Caco-2 (cell line): ENCODE measurements at regions not wholly inside any gene's neighbourhood (a gene's known extent, or its start where the extent isn't known, plus 50 kb on each side); places are given as distances from the start of the nearest gene placed in this dataset.

Experiments used
- BruUV-seq: library from RNA; stranded (reverse); fragments of 400-500 nt; replicated peaks from 2 replicates; lab custom pipeline; 2021; lab: Mats Ljungman, UMichigan
- CTCF ChIA-PET: fragments of 300-600 bp; sonication (Branson Sonifier 250); formaldehyde crosslinking; loops from one replicate; lab custom pipeline; 2022; ENCODE audit warnings: antibody characterized with exemption; lab: Charles Lee
- POLR2A ChIA-PET: fragments of 300-600 bp; sonication (Branson Sonifier 250); formaldehyde crosslinking; loops from one replicate; lab custom pipeline; 2022; ENCODE audit warnings: antibody characterized with exemption; lab: Charles Lee
- DNase-seq, 2 experiments: peaks; one replicate each; pipeline versions ENCODE4 v3.0.0 to v3.0.0-alpha.2; 2020 to 2022
- H3K27me3 ChIP-seq: replicated peaks from 2 replicates; pipeline ENCODE4 v1.6.0; 2011; ENCODE audit warnings: low read length; ENCODE audit not compliant: control insufficient read depth, insufficient read depth
- H3K36me3 ChIP-seq: 2 replicates; pipeline ENCODE4 v1.5.1; 2011; ENCODE audit warnings: low read length; ENCODE audit not compliant: control insufficient read depth, insufficient read depth
- H3K4me1 ChIP-seq: fragments of 250-450 bp; sonication (Bioruptor Pico); 2 replicates; pipeline ENCODE4 v1.5.1; 2020; ENCODE audit warnings: mild to moderate bottlenecking
- H3K4me3 ChIP-seq: 2 replicates; pipeline ENCODE4 v1.5.1; 2011; ENCODE audit warnings: low read depth, mild to moderate bottlenecking, control low read depth, low read length
- H3K9me3 ChIP-seq: fragments of 250-450 bp; sonication (Bioruptor Pico); 2 replicates; pipeline ENCODE4 v1.5.1; 2020; ENCODE audit warnings: mild to moderate bottlenecking, moderate library complexity
- H3K27ac Mint-ChIP-seq: one replicate; pipeline ENCODE4 v1.8.0; 2022; ENCODE audit warnings: mixed read lengths; ENCODE audit not compliant: unreplicated experiment
- H3K27me3 Mint-ChIP-seq: one replicate; pipeline ENCODE4 v1.8.0; 2022; ENCODE audit warnings: mixed read lengths; ENCODE audit not compliant: insufficient read depth, unreplicated experiment
- H3K36me3 Mint-ChIP-seq: one replicate; pipeline ENCODE4 v1.8.0; 2022; ENCODE audit warnings: mild to moderate bottlenecking, mixed read lengths; ENCODE audit not compliant: insufficient read depth, unreplicated experiment
- H3K4me1 Mint-ChIP-seq: one replicate; pipeline ENCODE4 v1.8.0; 2022; ENCODE audit warnings: low read depth, mixed read lengths; ENCODE audit not compliant: unreplicated experiment
- H3K4me3 Mint-ChIP-seq: one replicate; pipeline ENCODE4 v1.8.0; 2022; ENCODE audit warnings: mild to moderate bottlenecking, moderate library complexity, mixed read lengths; ENCODE audit not compliant: unreplicated experiment
- H3K9me3 Mint-ChIP-seq: one replicate; pipeline ENCODE4 v1.8.0; 2022; ENCODE audit warnings: mixed read lengths; ENCODE audit not compliant: unreplicated experiment
- intact Hi-C: fragments of 100-400 bp; cut with micrococcal nuclease; formaldehyde crosslinking; loops from one replicate; pipeline ENCODE4 v1.10.0; 2022; ENCODE audit not compliant: unreplicated experiment
- TF ChIP-seq, protein P1 (sequence below), 2 experiments: fragments of 200-600 bp in 1 of 2; IDR thresholded peaks; 1 replicate in 1 of 2; 2 replicates in 1 of 2; pipeline versions ENCODE4 v1.5.1 to v1.8.0; 2011 to 2022; ENCODE audit warnings: antibody characterized with exemption in 1 of 2, control low read depth in 1 of 2, inconsistent platforms in 1 of 2, low read depth in 1 of 2, low read length in 1 of 2, mild to moderate bottlenecking in 1 of 2, moderate library complexity in 1 of 2; ENCODE audit not compliant: insufficient read depth in 1 of 2, severe bottlenecking in 1 of 2, unreplicated experiment in 1 of 2

DNA sequence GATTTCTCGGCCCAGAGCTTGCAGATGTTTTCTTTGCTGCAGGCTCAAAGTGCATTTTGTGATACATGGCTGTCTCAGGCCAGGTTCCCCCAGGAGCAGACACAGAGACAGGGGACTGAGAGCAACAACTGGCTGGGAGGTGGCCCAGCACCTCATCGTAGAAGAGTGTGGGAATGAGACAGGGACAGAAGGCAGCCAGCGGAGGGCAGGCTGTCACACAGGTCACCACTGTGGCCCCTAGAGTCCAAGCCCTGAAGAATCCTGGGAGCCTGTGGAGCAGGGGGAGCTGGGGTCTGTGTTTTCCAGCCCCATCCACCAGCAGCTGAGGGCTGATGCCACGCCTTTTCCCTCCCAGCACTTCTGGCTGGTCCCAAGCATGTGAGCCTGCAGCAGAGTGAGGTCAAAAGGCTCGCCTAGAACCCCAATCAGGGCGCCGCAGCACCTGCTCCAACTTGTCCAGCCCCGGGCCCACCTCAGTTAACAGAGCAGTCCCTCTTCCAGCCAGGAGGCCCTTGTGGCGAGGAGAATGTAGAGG, 723.8 kb downstream of the UQCRFS1 start:
- no peaks in the 10 kb centered on the region for H3K36me3 ChIP-seq
- H3K4me3 ChIP-seq, result no peak overlapping the region
- intact Hi-C loops, result no loop called here
- H3K27me3 Mint-ChIP-seq, result no peaks in the 10 kb centered on the region
- BruUV-seq, result no TSS peak
- no peak overlapping the region for H3K27ac Mint-ChIP-seq
- DNase-seq, result no peak
- H3K9me3 Mint-ChIP-seq, result no peaks in the 10 kb centered on the region
- H3K36me3 Mint-ChIP-seq, result no peaks in the 10 kb centered on the region
- H3K4me1 Mint-ChIP-seq, result no peaks in the 10 kb centered on the region
- no peaks in the 10 kb centered on the region for H3K4me1 ChIP-seq
- ChIA-PET POLR2A (no interaction called here), CTCF (no interaction called here)
- no peaks in the 10 kb centered on the region for H3K27me3 ChIP-seq
- no peak overlapping the region for H3K4me3 Mint-ChIP-seq
- TF ChIP-seq, protein P1, sequence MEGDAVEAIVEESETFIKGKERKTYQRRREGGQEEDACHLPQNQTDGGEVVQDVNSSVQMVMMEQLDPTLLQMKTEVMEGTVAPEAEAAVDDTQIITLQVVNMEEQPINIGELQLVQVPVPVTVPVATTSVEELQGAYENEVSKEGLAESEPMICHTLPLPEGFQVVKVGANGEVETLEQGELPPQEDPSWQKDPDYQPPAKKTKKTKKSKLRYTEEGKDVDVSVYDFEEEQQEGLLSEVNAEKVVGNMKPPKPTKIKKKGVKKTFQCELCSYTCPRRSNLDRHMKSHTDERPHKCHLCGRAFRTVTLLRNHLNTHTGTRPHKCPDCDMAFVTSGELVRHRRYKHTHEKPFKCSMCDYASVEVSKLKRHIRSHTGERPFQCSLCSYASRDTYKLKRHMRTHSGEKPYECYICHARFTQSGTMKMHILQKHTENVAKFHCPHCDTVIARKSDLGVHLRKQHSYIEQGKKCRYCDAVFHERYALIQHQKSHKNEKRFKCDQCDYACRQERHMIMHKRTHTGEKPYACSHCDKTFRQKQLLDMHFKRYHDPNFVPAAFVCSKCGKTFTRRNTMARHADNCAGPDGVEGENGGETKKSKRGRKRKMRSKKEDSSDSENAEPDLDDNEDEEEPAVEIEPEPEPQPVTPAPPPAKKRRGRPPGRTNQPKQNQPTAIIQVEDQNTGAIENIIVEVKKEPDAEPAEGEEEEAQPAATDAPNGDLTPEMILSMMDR (IDR thresholded peaks at IDR 0.05; ENCODE audit: insufficient read depth in 1 of 2, low read depth in 1 of 2, low read length in 1 of 2, severe bottlenecking in 1 of 2, unreplicated experiment in 1 of 2), result no peak
- H3K9me3 ChIP-seq, result no peaks in the 10 kb centered on the region

DNA sequence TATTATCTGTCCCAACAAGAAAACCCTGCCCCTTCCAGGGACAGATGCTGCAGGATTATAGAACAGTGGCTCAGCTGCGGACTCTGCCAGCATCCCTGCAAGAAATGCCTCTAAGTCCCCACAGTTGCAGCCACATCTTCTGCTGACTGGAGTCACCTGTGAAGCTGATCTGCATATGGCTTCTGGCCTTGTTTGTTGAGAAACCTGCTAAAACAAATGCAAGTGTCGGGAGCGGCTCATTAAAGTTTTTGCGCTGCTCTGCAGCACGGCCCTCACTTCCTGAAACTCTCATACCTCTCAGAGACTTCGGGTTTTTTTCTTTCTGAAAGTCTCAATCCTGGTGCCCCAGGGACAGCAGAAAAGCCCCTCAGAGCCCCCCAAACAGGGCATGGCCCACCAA, 725.0 kb downstream of the UQCRFS1 start:
- Histone ChIP-seq H3K27me3 (no peaks in the 10 kb centered on the region), H3K36me3 (no peaks in the 10 kb centered on the region), H3K4me3 (no peak overlapping the region), H3K4me1 (no peaks in the 10 kb centered on the region), H3K9me3 (no peaks in the 10 kb centered on the region)
- intact Hi-C loops, result no loop called here
- DNase-seq, result no peak
- peaks cover 2% of the 10 kb centered on the region for H3K27me3 Mint-ChIP-seq
- H3K9me3 Mint-ChIP-seq, result no peaks in the 10 kb centered on the region
- no peak overlapping the region for H3K4me3 Mint-ChIP-seq
- no peak overlapping the region for H3K27ac Mint-ChIP-seq
- TF ChIP-seq, protein P1 (IDR thresholded peaks at IDR 0.05; ENCODE audit: insufficient read depth in 1 of 2, low read depth in 1 of 2, low read length in 1 of 2, severe bottlenecking in 1 of 2, unreplicated experiment in 1 of 2), result no peak
- no TSS peak for BruUV-seq
- H3K36me3 Mint-ChIP-seq, result no peaks in the 10 kb centered on the region
- ChIA-PET POLR2A (no interaction called here), CTCF (no interaction called here)
- no peaks in the 10 kb centered on the region for H3K4me1 Mint-ChIP-seq

DNA sequence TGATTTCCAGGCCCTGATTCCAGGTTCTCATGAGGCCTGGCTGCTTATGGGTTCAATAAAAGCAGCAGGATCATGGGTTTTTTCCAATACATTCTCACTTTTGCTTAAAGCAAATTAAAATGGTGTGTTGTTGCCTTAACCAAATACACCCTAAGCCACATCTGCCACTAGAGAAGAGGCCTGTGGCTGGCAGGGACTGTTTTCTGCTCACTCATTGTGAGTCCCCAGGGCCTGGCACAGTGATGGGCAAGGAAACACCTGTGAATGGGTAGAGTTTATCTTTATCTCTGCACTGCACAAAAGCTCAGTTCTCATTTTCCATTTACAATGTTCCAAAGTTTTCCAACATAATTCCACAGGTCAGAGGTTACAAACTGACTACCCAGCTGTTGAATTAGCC, 726.0 kb downstream of the UQCRFS1 start:
- Histone ChIP-seq H3K4me1 (no peaks in the 10 kb centered on the region), H3K36me3 (no peaks in the 10 kb centered on the region), H3K4me3 (no peak overlapping the region), H3K27me3 (no peaks in the 10 kb centered on the region), H3K9me3 (no peaks in the 10 kb centered on the region)
- intact Hi-C loops, result no loop called here
- Mint-ChIP-seq H3K9me3 (no peaks in the 10 kb centered on the region), H3K36me3 (no peaks in the 10 kb centered on the region), H3K27ac (no peak overlapping the region), H3K4me3 (no peak overlapping the region), H3K27me3 (peaks cover 2% of the 10 kb centered on the region), H3K4me1 (no peaks in the 10 kb centered on the region)
- CTCF ChIA-PET, result no interaction called here
- no TSS peak for BruUV-seq
- TF ChIP-seq, protein P1 (IDR thresholded peaks at IDR 0.05; ENCODE audit: insufficient read depth in 1 of 2, low read depth in 1 of 2, low read length in 1 of 2, severe bottlenecking in 1 of 2, unreplicated experiment in 1 of 2), result no peak
- POLR2A ChIA-PET, result no interaction called here
- DNase-seq, result no peak
